Panc1 (cell line): ENCODE measurements at regions not wholly inside any gene's neighbourhood (a gene's known extent, or its start where the extent isn't known, plus 50 kb on each side); places are given as distances from the start of the nearest gene placed in this dataset.

Experiments
- ATAC-seq: fragments of 200-7000 bp; cut with Tn5 transposase; 2 replicates; pipeline ENCODE4 v1.9.1; 2020; ENCODE audit warnings: mild to moderate bottlenecking, moderate library complexity
- BruUV-seq: library from RNA; stranded (reverse); fragments of 400-500 nt; replicated peaks from 2 replicates; lab custom pipeline; 2021; lab: Mats Ljungman, UMichigan
- CTCF ChIA-PET: fragments of 300-600 bp; sonication (Branson Sonifier 250); formaldehyde crosslinking; loops from one replicate; lab custom pipeline; 2022; ENCODE audit warnings: antibody characterized with exemption; lab: Charles Lee
- POLR2A ChIA-PET: fragments of 300-600 bp; sonication (Branson Sonifier 250); formaldehyde crosslinking; loops from one replicate; lab custom pipeline; 2022; ENCODE audit warnings: antibody characterized with exemption; lab: Charles Lee
- DNase-seq: peaks from one replicate; pipeline ENCODE4 v3.0.0-alpha.2; 2010; ENCODE audit warnings: low read depth, low spot score
- H3K27ac ChIP-seq: 2 replicates; pipeline ENCODE4 v1.5.1; 2011; ENCODE audit warnings: mild to moderate bottlenecking, low read length, inconsistent platforms
- H3K27me3 ChIP-seq: fragments of 200-500 bp; sonication (Bioruptor generic); 2 replicates; pipeline ENCODE4 v1.6.0; 2014; ENCODE audit warnings: low read length, inconsistent platforms; ENCODE audit not compliant: control insufficient read depth, insufficient read depth
- H3K36me3 ChIP-seq: fragments of 200-500 bp; sonication (Bioruptor generic); 2 replicates; pipeline ENCODE4 v1.5.1; 2014; ENCODE audit warnings: inconsistent platforms, mild to moderate bottlenecking, low read length, moderate library complexity; ENCODE audit not compliant: control insufficient read depth, insufficient read depth
- H3K4me1 ChIP-seq: 2 replicates; pipeline ENCODE4 v1.5.1; 2011; ENCODE audit warnings: inconsistent platforms, mild to moderate bottlenecking, low read length, moderate library complexity; ENCODE audit not compliant: control insufficient read depth, insufficient read depth
- H3K4me3 ChIP-seq, 2 experiments: 2 replicates each; pipeline ENCODE4 v1.5.1; 2011 to 2012; ENCODE audit warnings: low read depth in 2 of 2, low read length in 2 of 2, mild to moderate bottlenecking in 2 of 2, inconsistent platforms in 1 of 2, moderate library complexity in 1 of 2
- H3K9me3 ChIP-seq: fragments of 200-500 bp; sonication (Bioruptor generic); 2 replicates; pipeline ENCODE4 v1.5.1; 2014; ENCODE audit warnings: low read depth, mild to moderate bottlenecking, inconsistent platforms, low read length, moderate library complexity; ENCODE audit not compliant: control insufficient read depth, insufficient read depth
- POLR2AphosphoS5 ChIP-seq: IDR thresholded peaks from 2 replicates; pipeline ENCODE4 v1.6.1; 2012; ENCODE audit warnings: mild to moderate bottlenecking, low read depth, low read length, moderate library complexity
- SIN3A ChIP-seq: IDR thresholded peaks from 2 replicates; pipeline ENCODE4 v1.6.1; 2012; ENCODE audit warnings: low read depth, mild to moderate bottlenecking, low read length, moderate library complexity, borderline replicate concordance; ENCODE audit not compliant: insufficient read depth
- TCF7L2 ChIP-seq: IDR thresholded peaks from 2 replicates; pipeline ENCODE4 v1.6.1; 2011; ENCODE audit warnings: mild to moderate bottlenecking, low read depth, low read length, inconsistent platforms
- in situ Hi-C: cut with HindIII; loops from 2 replicates; pipeline ENCODE4 v1.10.0; 2016; ENCODE audit warnings: low sequenced_read_pairs, low pct_unique_long_range_greater_than_20kb
- intact Hi-C: fragments of 100-400 bp; cut with micrococcal nuclease; formaldehyde crosslinking; loops from one replicate; pipeline ENCODE4 v1.10.0; 2022; ENCODE audit not compliant: unreplicated experiment
- TF ChIP-seq, protein P1 (sequence below), 2 experiments: IDR thresholded peaks; 2 replicates each; pipeline ENCODE4 v1.6.1; 2011 to 2012; ENCODE audit warnings: low read depth in 2 of 2, control low read depth in 1 of 2, low read length in 1 of 2, mild to moderate bottlenecking in 1 of 2, moderate library complexity in 1 of 2; ENCODE audit not compliant: insufficient read depth in 1 of 2
- TF ChIP-seq, protein P2 (sequence below): fragments of 450-650 bp; IDR thresholded peaks from 2 replicates; pipeline ENCODE4 v1.5.1; 2017; ENCODE audit warnings: mild to moderate bottlenecking

DNA sequence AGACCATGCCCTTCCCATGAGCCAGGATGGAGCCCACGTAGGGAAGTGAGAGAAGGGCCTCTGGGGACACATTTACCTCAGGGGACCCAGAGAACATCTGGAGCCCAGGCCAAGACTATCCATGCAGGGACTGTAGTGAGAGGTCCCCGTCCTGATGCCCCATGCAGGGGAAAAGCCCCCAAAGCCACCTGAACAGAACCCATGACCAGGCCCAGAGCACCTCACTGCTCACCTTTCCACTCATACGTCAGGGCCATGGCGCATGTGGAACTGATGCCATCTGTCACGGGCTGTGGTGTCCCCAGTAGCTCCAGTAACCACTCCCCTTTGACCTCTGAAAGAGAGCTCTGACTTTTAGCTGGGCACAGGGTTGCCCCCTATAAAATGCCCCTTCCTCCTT lies 106.5 kb upstream of the TEX51 start:
- H3K9me3 ChIP-seq, result no peaks in the 10 kb centered on the region
- H3K36me3 ChIP-seq, result no peaks in the 10 kb centered on the region
- BruUV-seq, result no TSS peak
- no peak overlapping the region for H3K27ac ChIP-seq
- no peaks in the 10 kb centered on the region for H3K4me1 ChIP-seq
- H3K4me3 ChIP-seq, result no peak overlapping the region
- H3K27me3 ChIP-seq, result peaks cover 13% of the 10 kb centered on the region
- POLR2A ChIA-PET, result no interaction called here
- intact Hi-C loops, result no loop called here
- no peak for TF ChIP-seq POLR2AphosphoS5
- TF ChIP-seq, protein P1, sequence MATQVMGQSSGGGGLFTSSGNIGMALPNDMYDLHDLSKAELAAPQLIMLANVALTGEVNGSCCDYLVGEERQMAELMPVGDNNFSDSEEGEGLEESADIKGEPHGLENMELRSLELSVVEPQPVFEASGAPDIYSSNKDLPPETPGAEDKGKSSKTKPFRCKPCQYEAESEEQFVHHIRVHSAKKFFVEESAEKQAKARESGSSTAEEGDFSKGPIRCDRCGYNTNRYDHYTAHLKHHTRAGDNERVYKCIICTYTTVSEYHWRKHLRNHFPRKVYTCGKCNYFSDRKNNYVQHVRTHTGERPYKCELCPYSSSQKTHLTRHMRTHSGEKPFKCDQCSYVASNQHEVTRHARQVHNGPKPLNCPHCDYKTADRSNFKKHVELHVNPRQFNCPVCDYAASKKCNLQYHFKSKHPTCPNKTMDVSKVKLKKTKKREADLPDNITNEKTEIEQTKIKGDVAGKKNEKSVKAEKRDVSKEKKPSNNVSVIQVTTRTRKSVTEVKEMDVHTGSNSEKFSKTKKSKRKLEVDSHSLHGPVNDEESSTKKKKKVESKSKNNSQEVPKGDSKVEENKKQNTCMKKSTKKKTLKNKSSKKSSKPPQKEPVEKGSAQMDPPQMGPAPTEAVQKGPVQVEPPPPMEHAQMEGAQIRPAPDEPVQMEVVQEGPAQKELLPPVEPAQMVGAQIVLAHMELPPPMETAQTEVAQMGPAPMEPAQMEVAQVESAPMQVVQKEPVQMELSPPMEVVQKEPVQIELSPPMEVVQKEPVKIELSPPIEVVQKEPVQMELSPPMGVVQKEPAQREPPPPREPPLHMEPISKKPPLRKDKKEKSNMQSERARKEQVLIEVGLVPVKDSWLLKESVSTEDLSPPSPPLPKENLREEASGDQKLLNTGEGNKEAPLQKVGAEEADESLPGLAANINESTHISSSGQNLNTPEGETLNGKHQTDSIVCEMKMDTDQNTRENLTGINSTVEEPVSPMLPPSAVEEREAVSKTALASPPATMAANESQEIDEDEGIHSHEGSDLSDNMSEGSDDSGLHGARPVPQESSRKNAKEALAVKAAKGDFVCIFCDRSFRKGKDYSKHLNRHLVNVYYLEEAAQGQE (IDR thresholded peaks at IDR 0.05; ENCODE audit: insufficient read depth in 1 of 2, low read depth in 2 of 2, low read length in 1 of 2), result no peak
- no peak for TF ChIP-seq TCF7L2
- no peak for TF ChIP-seq SIN3A
- TF ChIP-seq, protein P2, sequence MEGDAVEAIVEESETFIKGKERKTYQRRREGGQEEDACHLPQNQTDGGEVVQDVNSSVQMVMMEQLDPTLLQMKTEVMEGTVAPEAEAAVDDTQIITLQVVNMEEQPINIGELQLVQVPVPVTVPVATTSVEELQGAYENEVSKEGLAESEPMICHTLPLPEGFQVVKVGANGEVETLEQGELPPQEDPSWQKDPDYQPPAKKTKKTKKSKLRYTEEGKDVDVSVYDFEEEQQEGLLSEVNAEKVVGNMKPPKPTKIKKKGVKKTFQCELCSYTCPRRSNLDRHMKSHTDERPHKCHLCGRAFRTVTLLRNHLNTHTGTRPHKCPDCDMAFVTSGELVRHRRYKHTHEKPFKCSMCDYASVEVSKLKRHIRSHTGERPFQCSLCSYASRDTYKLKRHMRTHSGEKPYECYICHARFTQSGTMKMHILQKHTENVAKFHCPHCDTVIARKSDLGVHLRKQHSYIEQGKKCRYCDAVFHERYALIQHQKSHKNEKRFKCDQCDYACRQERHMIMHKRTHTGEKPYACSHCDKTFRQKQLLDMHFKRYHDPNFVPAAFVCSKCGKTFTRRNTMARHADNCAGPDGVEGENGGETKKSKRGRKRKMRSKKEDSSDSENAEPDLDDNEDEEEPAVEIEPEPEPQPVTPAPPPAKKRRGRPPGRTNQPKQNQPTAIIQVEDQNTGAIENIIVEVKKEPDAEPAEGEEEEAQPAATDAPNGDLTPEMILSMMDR, result no peak
- ATAC-seq (no peak), DNase-seq (no peak)
- in situ Hi-C loops, result no loop called here
- CTCF ChIA-PET, result no interaction called here

DNA sequence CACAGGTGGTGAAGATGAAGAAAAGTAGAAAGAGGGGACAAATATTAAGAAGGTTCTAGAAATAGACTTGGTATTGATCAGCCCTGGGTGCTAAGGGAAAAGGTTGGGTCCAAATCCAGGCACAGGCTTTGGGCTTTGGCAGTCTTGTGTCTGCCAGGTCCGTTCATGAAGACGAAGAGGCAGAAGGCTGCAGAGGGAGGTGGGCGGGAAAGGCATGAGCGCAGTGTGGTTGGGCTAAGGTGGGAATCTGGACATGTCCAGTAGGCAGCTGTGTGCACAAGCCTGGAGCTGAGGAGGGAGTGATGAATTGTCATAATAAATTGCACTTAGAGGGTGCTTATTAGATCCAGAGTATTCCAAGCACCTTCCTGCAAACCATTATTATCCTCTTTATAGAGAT lies 105.7 kb upstream of the TEX51 start:
- H3K27ac ChIP-seq, result no peak overlapping the region
- H3K27me3 ChIP-seq, result peaks cover 13% of the 10 kb centered on the region
- in situ Hi-C loops (no loop called here), intact Hi-C loops (no loop called here)
- ATAC-seq (no peak), DNase-seq (no peak)
- no TSS peak for BruUV-seq
- POLR2A ChIA-PET, result no interaction called here
- H3K36me3 ChIP-seq, result no peaks in the 10 kb centered on the region
- no peaks in the 10 kb centered on the region for H3K4me1 ChIP-seq
- no peak for TF ChIP-seq POLR2AphosphoS5
- TF ChIP-seq, protein P2, result no peak
- no peak for TF ChIP-seq TCF7L2
- no peak for TF ChIP-seq SIN3A
- TF ChIP-seq, protein P1 (IDR thresholded peaks at IDR 0.05; ENCODE audit: insufficient read depth in 1 of 2, low read depth in 2 of 2, low read length in 1 of 2), result no peak
- H3K4me3 ChIP-seq, result no peak overlapping the region
- CTCF ChIA-PET, result no interaction called here
- H3K9me3 ChIP-seq, result no peaks in the 10 kb centered on the region
